HCT116 (cell line): ENCODE measurements at regions not wholly inside any gene's neighbourhood (a gene's known extent, or its start where the extent isn't known, plus 50 kb on each side); places are given as distances from the start of the nearest gene placed in this dataset.

Source experiments
- ATAC-seq: fragments of 200-7000 bp; cut with Tn5 transposase; 2 replicates; pipeline ENCODE4 v1.9.1; 2020; ENCODE audit warnings: mild to moderate bottlenecking, moderate library complexity
- BruUV-seq: library from RNA; stranded (reverse); fragments of 400-500 nt; replicated peaks from 2 replicates; lab custom pipeline; 2021; lab: Mats Ljungman, UMichigan
- CTCF ChIA-PET: fragments of 300-600 bp; sonication (Branson Sonifier 250); formaldehyde crosslinking; loops from one replicate; lab custom pipeline; 2021; ENCODE audit warnings: antibody characterized with exemption; lab: Charles Lee
- POLR2A ChIA-PET: fragments of 300-600, 350-600 bp; sonication (Branson Sonifier 250); formaldehyde crosslinking; loops from one replicate; lab custom pipeline; 2021; ENCODE audit warnings: antibody characterized with exemption; lab: Charles Lee
- RAD21 ChIA-PET, 2 experiments: fragments of 300-600 bp; sonication (Branson Sonifier 250); formaldehyde crosslinking; loops; one replicate each; lab custom pipeline; 2023; ENCODE audit warnings: low total read pairs in 2 of 2; ENCODE audit not compliant: uncharacterized antibody in 2 of 2, unreplicated experiment in 2 of 2, low non-redundant PET in 1 of 2; lab: Charles Lee
- DNase-seq: peaks from one replicate; pipeline ENCODE4 v3.0.0-alpha.2; 2010; ENCODE audit warnings: low read depth, low spot score
- H2AFZ ChIP-seq: fragments of 200-600 bp; shearing (Covaris generic), sonication (generic); 2 replicates; pipeline ENCODE4 v1.6.1; 2017; ENCODE audit warnings: low read depth, mixed run types, mixed read lengths, antibody characterized with exemption, low read length; ENCODE audit not compliant: poor library complexity, severe bottlenecking
- H3K27ac ChIP-seq: 2 replicates; pipeline ENCODE4 v1.5.1; 2012; ENCODE audit warnings: low read depth, low read length
- H3K27me3 ChIP-seq: fragments of 200-600 bp; sonication (generic); 2 replicates; pipeline ENCODE4 v1.6.1; 2016; ENCODE audit warnings: mixed run types, low read length, mixed read lengths; ENCODE audit not compliant: insufficient read depth
- H3K36me3 ChIP-seq, 2 experiments: fragments of 200-500 bp in 1 of 2; fragments of 200-600 bp in 1 of 2; sonication (Bioruptor generic) in 1 of 2; sonication (generic) in 1 of 2; 2 replicates each; pipeline versions ENCODE4 v1.5.1 to v1.6.1; 2014 to 2016; ENCODE audit warnings: low read length in 2 of 2, inconsistent platforms in 1 of 2, mixed read lengths in 1 of 2, mixed run types in 1 of 2; ENCODE audit not compliant: insufficient read depth in 2 of 2, control insufficient read depth in 1 of 2
- H3K4me1 ChIP-seq, 2 experiments: fragments of 200-600 bp in 1 of 2; sonication (generic) in 1 of 2; 2 replicates each; pipeline versions ENCODE4 v1.5.1 to v1.6.1; 2012 to 2017; ENCODE audit warnings: low read length in 2 of 2, inconsistent platforms in 1 of 2, mild to moderate bottlenecking in 1 of 2, mixed read lengths in 1 of 2, mixed run types in 1 of 2, moderate library complexity in 1 of 2; ENCODE audit not compliant: insufficient read depth in 2 of 2, control insufficient read depth in 1 of 2
- H3K4me2 ChIP-seq: fragments of 200-600 bp; sonication (generic); 2 replicates; pipeline ENCODE4 v1.6.1; 2017; ENCODE audit warnings: mixed run types, low read length, mixed read lengths
- H3K4me3 ChIP-seq, 2 experiments: fragments of 200-600 bp in 1 of 2; sonication (generic) in 1 of 2; replicated peaks in 1 of 2; 2 replicates each; pipeline ENCODE4 v1.5.1; 2011 to 2016; ENCODE audit warnings: low read length in 2 of 2, control low read depth in 1 of 2, low read depth in 1 of 2, mild to moderate bottlenecking in 1 of 2, mixed read lengths in 1 of 2, mixed run types in 1 of 2
- H3K79me2 ChIP-seq: fragments of 200-600 bp; sonication (generic); 2 replicates; pipeline ENCODE4 v1.6.1; 2017; ENCODE audit warnings: mild to moderate bottlenecking, mixed run types, low read length, moderate library complexity, mixed read lengths; ENCODE audit not compliant: insufficient read depth
- H3K9ac ChIP-seq: fragments of 200-600 bp; sonication (generic); 2 replicates; pipeline ENCODE4 v1.6.1; 2016; ENCODE audit warnings: low read length, mixed read lengths
- H3K9me2 ChIP-seq: fragments of 200-600 bp; sonication (generic), shearing (Covaris generic); 2 replicates; pipeline ENCODE4 v1.6.1; 2017; ENCODE audit warnings: mixed run types, mild to moderate bottlenecking, moderate library complexity; ENCODE audit not compliant: insufficient read depth
- H3K9me3 ChIP-seq, 2 experiments: fragments of 200-500 bp in 1 of 2; fragments of 200-600 bp in 1 of 2; sonication (Bioruptor generic) in 1 of 2; sonication (generic) in 1 of 2; 2 replicates each; pipeline ENCODE4 v1.6.1; 2014 to 2017; ENCODE audit warnings: low read length in 2 of 2, mixed read lengths in 2 of 2, inconsistent platforms in 1 of 2, low read depth in 1 of 2, mild to moderate bottlenecking in 1 of 2, mixed run types in 1 of 2, moderate library complexity in 1 of 2; ENCODE audit not compliant: control insufficient read depth in 1 of 2, insufficient read depth in 1 of 2
- H4K20me1 ChIP-seq: fragments of 200-600 bp; sonication (generic), shearing (Covaris generic); 2 replicates; pipeline ENCODE4 v1.6.1; 2017; ENCODE audit warnings: mixed run types, mild to moderate bottlenecking, moderate library complexity; ENCODE audit not compliant: insufficient read depth
- ATF3 ChIP-seq: IDR thresholded peaks from 2 replicates; pipeline ENCODE4 v1.6.1; 2012
- CTCF ChIP-seq, 3 experiments: fragments of 200-600 bp in 1 of 3; sonication (generic) in 1 of 3; IDR thresholded peaks in 2 of 3; conservative IDR thresholded peaks in 1 of 3; 2 replicates each; pipeline ENCODE4 v1.5.1; 2012 to 2017; ENCODE audit warnings: low read depth in 2 of 3, low read length in 2 of 3, antibody characterized with exemption in 1 of 3, borderline replicate concordance in 1 of 3, control low read depth in 1 of 3, mild to moderate bottlenecking in 1 of 3, mixed read lengths in 1 of 3, mixed run types in 1 of 3, moderate library complexity in 1 of 3; ENCODE audit not compliant: insufficient read depth in 1 of 3
- EGR1 ChIP-seq: IDR thresholded peaks from 2 replicates; pipeline ENCODE4 v1.6.1; 2012; ENCODE audit warnings: low read depth
- FOSL1 ChIP-seq: IDR thresholded peaks from 2 replicates; pipeline ENCODE4 v1.6.1; 2012; ENCODE audit warnings: low read depth
- POLR2AphosphoS5 ChIP-seq: IDR thresholded peaks from 2 replicates; pipeline ENCODE4 v1.6.1; 2011; ENCODE audit warnings: mild to moderate bottlenecking, low read depth, low read length, moderate library complexity
- RAD21 ChIP-seq: IDR thresholded peaks from 2 replicates; pipeline ENCODE4 v1.6.1; 2012; ENCODE audit warnings: low read depth, mild to moderate bottlenecking
- YY1 ChIP-seq: IDR thresholded peaks from 2 replicates; pipeline ENCODE4 v1.6.1; 2011; ENCODE audit warnings: low read length, low read depth, moderate library complexity, mild to moderate bottlenecking; ENCODE audit not compliant: insufficient replicate concordance; ENCODE audit errors: extremely low read depth
- ZFX ChIP-seq: fragments of 450-650 bp; IDR thresholded peaks from 2 replicates; pipeline ENCODE4 v1.6.1; 2017
- intact Hi-C: fragments of 100-400 bp; cut with micrococcal nuclease; formaldehyde crosslinking; loops from 2 replicates; pipeline ENCODE4 v1.10.0; 2022
- TF ChIP-seq, protein P1 (sequence below): IDR thresholded peaks from 2 replicates; pipeline ENCODE4 v1.6.1; 2012; ENCODE audit warnings: low read depth

GRCh38 chr3:87109465-87109864 lies 117.6 kb upstream of the CHMP2B start:
- H3K4me1 ChIP-seq: no peaks in the 10 kb centered on the region
- no peak for DNase-seq
- no TSS peak for BruUV-seq

More at GRCh38 chr3:87109465-87109864, 117.6 kb upstream of the CHMP2B start:
- Histone ChIP-seq H4K20me1 (no peaks in the 10 kb centered on the region), H3K27ac (no peak overlapping the region), H3K27me3 (no peaks in the 10 kb centered on the region), H3K36me3 (no peaks in the 10 kb centered on the region), H3K4me3 (no peak overlapping the region), H3K9me3 (no peaks in the 10 kb centered on the region), H2AFZ (no peak overlapping the region), H3K9me2 (no peaks in the 10 kb centered on the region), H3K79me2 (no peaks in the 10 kb centered on the region), H3K9ac (no peak overlapping the region), H3K4me2 (no peak overlapping the region)
- ChIA-PET CTCF (no interaction called here), POLR2A (no interaction called here), RAD21 (no interaction called here)
- intact Hi-C loops: loop anchor here (10.0 kb wide), 1 partner anchor 75 kb away; no protein-coding TSS in a partner anchor
- ATAC-seq: no peak
- no peak for TF ChIP-seq ZFX
- no peak for TF ChIP-seq RAD21
- TF ChIP-seq ATF3: no peak
- TF ChIP-seq EGR1: no peak
- no peak for TF ChIP-seq POLR2AphosphoS5
- TF ChIP-seq CTCF (IDR thresholded peaks at IDR 0.05 in 2 of 3, conservative IDR thresholded peaks at IDR 0.05 in 1 of 3; ENCODE audit: borderline replicate concordance in 1 of 3, insufficient read depth in 1 of 3, low read depth in 2 of 3, low read length in 2 of 3): no peak
- no peak for TF ChIP-seq YY1
- TF ChIP-seq FOSL1: no peak
- TF ChIP-seq, protein P1, sequence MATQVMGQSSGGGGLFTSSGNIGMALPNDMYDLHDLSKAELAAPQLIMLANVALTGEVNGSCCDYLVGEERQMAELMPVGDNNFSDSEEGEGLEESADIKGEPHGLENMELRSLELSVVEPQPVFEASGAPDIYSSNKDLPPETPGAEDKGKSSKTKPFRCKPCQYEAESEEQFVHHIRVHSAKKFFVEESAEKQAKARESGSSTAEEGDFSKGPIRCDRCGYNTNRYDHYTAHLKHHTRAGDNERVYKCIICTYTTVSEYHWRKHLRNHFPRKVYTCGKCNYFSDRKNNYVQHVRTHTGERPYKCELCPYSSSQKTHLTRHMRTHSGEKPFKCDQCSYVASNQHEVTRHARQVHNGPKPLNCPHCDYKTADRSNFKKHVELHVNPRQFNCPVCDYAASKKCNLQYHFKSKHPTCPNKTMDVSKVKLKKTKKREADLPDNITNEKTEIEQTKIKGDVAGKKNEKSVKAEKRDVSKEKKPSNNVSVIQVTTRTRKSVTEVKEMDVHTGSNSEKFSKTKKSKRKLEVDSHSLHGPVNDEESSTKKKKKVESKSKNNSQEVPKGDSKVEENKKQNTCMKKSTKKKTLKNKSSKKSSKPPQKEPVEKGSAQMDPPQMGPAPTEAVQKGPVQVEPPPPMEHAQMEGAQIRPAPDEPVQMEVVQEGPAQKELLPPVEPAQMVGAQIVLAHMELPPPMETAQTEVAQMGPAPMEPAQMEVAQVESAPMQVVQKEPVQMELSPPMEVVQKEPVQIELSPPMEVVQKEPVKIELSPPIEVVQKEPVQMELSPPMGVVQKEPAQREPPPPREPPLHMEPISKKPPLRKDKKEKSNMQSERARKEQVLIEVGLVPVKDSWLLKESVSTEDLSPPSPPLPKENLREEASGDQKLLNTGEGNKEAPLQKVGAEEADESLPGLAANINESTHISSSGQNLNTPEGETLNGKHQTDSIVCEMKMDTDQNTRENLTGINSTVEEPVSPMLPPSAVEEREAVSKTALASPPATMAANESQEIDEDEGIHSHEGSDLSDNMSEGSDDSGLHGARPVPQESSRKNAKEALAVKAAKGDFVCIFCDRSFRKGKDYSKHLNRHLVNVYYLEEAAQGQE: no peak
